ENCODE measurements at regions not wholly inside any gene's neighbourhood (a gene's known extent, or its start where the extent isn't known, plus 50 kb on each side); places are given as distances from the start of the nearest gene placed in this dataset.

- TF ChIP-seq IRF5 (IDR thresholded peaks at IDR 0.05; ENCODE audit: borderline replicate concordance) (no peak), LARP7 (IDR thresholded peaks at IDR 0.05) (no peak), ZNF24 (IDR thresholded peaks at IDR 0.05) (no peak), NBN (IDR thresholded peaks at IDR 0.05) (no peak), RBBP5 (conservative IDR thresholded peaks at IDR 0.05) (no peak)
Observed at GRCh38 chr5:26237489-26237888, 800.9 kb downstream of the CDH9 start (continued).

GRCh38 chr5:26236936-26237335 lies 801.5 kb downstream of the CDH9 start:
- H4K20me1 ChIP-seq (ENCODE audit: control insufficient read depth, insufficient read depth): no peaks in the 10 kb centered on the region
- FAIRE-seq (no peak), ATAC-seq (no peak), DNase-seq (ENCODE audit: low read depth, low spot score) (no peak)
- intact Hi-C loops (cut with micrococcal nuclease; ENCODE audit: unreplicated experiment): no loop called here
- H3K36me3 ChIP-seq (ENCODE audit: control insufficient read depth in 2 of 2, insufficient read depth in 2 of 2, low read length in 1 of 2): no peaks in the 10 kb centered on the region
- ChIA-PET RAD21 (ENCODE audit: unreplicated experiment) (no interaction called here), SMC1A (ENCODE audit: uncharacterized antibody, unreplicated experiment) (interaction anchor here (0.6 to 0.9 kb wide), 2 partner anchors 10 to 12 kb away, joined by 3 read pairs; no protein-coding TSS in a partner anchor), POLR2A (no interaction called here), CTCF (no interaction called here)
- no peak for TF ChIP-seq TBL1XR1 (IDR thresholded peaks at IDR 0.05; ENCODE audit: low read depth, low read length)
- no peak for TF ChIP-seq PML (IDR thresholded peaks at IDR 0.05; ENCODE audit: low read length)
- TF ChIP-seq SKIL (IDR thresholded peaks at IDR 0.05; ENCODE audit: low read depth, poor library complexity, severe bottlenecking): no peak
- no peaks in the 10 kb centered on the region for H3K4me1 ChIP-seq (ENCODE audit: control insufficient read depth, insufficient read depth, low read length)
- no peaks in the 10 kb centered on the region; the same call in 2 of the 3 replicates for H3K9me3 ChIP-seq (replicated peaks; ENCODE audit: control insufficient read depth, insufficient read depth, low read length)
- H3K9ac ChIP-seq (ENCODE audit: control insufficient read depth, insufficient read depth, low read length): no peak overlapping the region
- no peak overlapping the region for H3K4me3 ChIP-seq
- no peak overlapping the region for H2AFZ ChIP-seq (ENCODE audit: control insufficient read depth, low read depth, low read length)
- BruUV-seq (replicated peaks): no TSS peak
- 73% methylated on average over 12 of the region's 12 CpGs for WGBS (ENCODE audit: insufficient coverage, insufficient replicate concordance, low lambda C conversion rate, missing lambda C conversion rate)
- in situ Hi-C loops (cut with MboI): no loop called here
- H3K27me3 ChIP-seq (replicated peaks in 1 of 2; ENCODE audit: control insufficient read depth in 2 of 2, insufficient read depth in 2 of 2, low read length in 1 of 2): no peaks in the 10 kb centered on the region
- no peaks in the 10 kb centered on the region for H3K79me2 ChIP-seq (ENCODE audit: control insufficient read depth, insufficient read depth, low read length)
- no peak overlapping the region for H3K27ac ChIP-seq (ENCODE audit: control insufficient read depth, insufficient read depth)
- H3K4me2 ChIP-seq (ENCODE audit: control insufficient read depth, insufficient read depth): no peak overlapping the region
